ENCODE measurements at regions not wholly inside any gene's neighbourhood (a gene's known extent, or its start where the extent isn't known, plus 50 kb on each side); places are given as distances from the start of the nearest gene placed in this dataset.

DNA sequence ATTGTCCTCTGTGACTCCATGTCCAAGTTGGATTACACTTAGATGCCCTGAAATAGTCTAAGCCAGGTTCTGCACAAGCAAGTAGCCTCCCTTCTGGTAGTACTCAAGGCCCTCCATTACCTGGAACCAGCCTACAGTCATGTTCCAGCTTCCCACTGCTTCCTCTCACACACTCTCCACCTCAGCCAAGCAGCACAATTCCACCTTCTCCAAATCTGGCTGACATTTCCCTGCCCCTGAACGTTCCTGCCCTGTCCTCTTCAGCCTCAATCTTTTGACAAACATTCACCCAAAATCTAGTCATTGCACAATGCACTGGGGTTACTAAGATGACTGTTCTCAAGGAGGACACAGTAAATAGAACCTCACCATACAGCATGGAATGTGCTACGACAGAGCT, 95.3 kb upstream of the KLHL29 start:
- ATAC-seq (no peak), DNase-seq (ENCODE audit: low read depth, low spot score) (no peak)
- TF ChIP-seq POLR2AphosphoS5 (IDR thresholded peaks at IDR 0.05; ENCODE audit: low read depth, low read length) (no peak), ZNF274 (IDR thresholded peaks at IDR 0.05; ENCODE audit: low read depth, low read length) (no peak), ELF1 (IDR thresholded peaks at IDR 0.05; ENCODE audit: borderline replicate concordance, low read depth) (no peak), EZH2 (IDR thresholded peaks at IDR 0.05) (no peak), ZFX (IDR thresholded peaks at IDR 0.05) (no peak), JUND (IDR thresholded peaks at IDR 0.05) (no peak)
- BruUV-seq (replicated peaks) = no TSS peak
- intact Hi-C loops (cut with micrococcal nuclease) = no loop called here
- CTCF ChIA-PET = no interaction called here
- Histone ChIP-seq H3K4me2 (ENCODE audit: low read length) (no peak overlapping the region), H4K20me1 (ENCODE audit: insufficient read depth) (no peaks in the 10 kb centered on the region), H3K9me2 (ENCODE audit: insufficient read depth) (no peaks in the 10 kb centered on the region), H3K9me3 (ENCODE audit: control insufficient read depth in 1 of 2, insufficient read depth in 1 of 2, low read depth in 1 of 2, low read length in 2 of 2) (no peaks in the 10 kb centered on the region), H3K9ac (ENCODE audit: low read length) (no peak overlapping the region), H3K79me2 (ENCODE audit: insufficient read depth, low read length) (no peaks in the 10 kb centered on the region), H3K4me1 (ENCODE audit: control insufficient read depth in 1 of 2, insufficient read depth in 2 of 2, low read length in 2 of 2) (no peaks in the 10 kb centered on the region), H3K27ac (ENCODE audit: low read depth, low read length) (no peak overlapping the region), H3K36me3 (ENCODE audit: control insufficient read depth in 1 of 2, insufficient read depth in 2 of 2, low read length in 2 of 2) (no peaks in the 10 kb centered on the region), H3K4me3 (replicated peaks in 1 of 2; ENCODE audit: low read depth in 1 of 2, low read length in 2 of 2) (no peak overlapping the region), H3K27me3 (ENCODE audit: insufficient read depth, low read length) (peaks cover 61% of the 10 kb centered on the region), H2AFZ (ENCODE audit: low read depth, low read length, poor library complexity, severe bottlenecking) (no peak overlapping the region)
- POLR2A ChIA-PET = no interaction called here
- RAD21 ChIA-PET (ENCODE audit: low non-redundant PET in 1 of 2, low total read pairs in 2 of 2, uncharacterized antibody in 2 of 2, unreplicated experiment in 2 of 2) = no interaction called here

DNA sequence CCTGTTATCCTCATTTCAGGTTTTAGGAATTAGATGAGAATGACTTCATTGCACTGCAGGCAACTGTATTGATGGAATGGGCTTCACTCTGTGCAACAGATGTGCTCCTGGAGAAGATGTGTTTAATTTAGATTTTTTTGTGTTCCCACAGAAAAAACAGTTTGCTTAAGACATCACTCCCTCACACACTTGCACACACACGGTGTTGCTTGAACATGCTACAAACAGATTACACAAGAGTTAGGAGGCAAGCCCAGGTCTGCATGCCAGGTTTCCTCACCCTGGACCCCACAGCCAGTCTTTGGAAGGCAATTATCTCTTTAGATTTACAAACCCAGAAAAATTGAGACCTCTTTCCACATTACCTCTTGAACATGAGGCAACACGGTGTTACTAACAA, 93.7 kb upstream of the KLHL29 start:
- H3K36me3 ChIP-seq (ENCODE audit: control insufficient read depth in 1 of 2, insufficient read depth in 2 of 2, low read length in 2 of 2) = no peaks in the 10 kb centered on the region
- no peak for DNase-seq (ENCODE audit: low read depth, low spot score)
- peaks cover 55% of the 10 kb centered on the region for H3K27me3 ChIP-seq (ENCODE audit: insufficient read depth, low read length)
- intact Hi-C loops (cut with micrococcal nuclease) = no loop called here
- no peak overlapping the region for H3K9ac ChIP-seq (ENCODE audit: low read length)
- H3K4me1 ChIP-seq (ENCODE audit: control insufficient read depth in 1 of 2, insufficient read depth in 2 of 2, low read length in 2 of 2) = no peaks in the 10 kb centered on the region
- H3K9me2 ChIP-seq (ENCODE audit: insufficient read depth) = no peaks in the 10 kb centered on the region
- ChIA-PET RAD21 (ENCODE audit: low non-redundant PET in 1 of 2, low total read pairs in 2 of 2, uncharacterized antibody in 2 of 2, unreplicated experiment in 2 of 2) (no interaction called here), CTCF (no interaction called here), POLR2A (no interaction called here)
- no peaks in the 10 kb centered on the region for H3K9me3 ChIP-seq (ENCODE audit: control insufficient read depth in 1 of 2, insufficient read depth in 1 of 2, low read depth in 1 of 2, low read length in 2 of 2)
- no peak overlapping the region for H3K4me3 ChIP-seq (replicated peaks in 1 of 2; ENCODE audit: low read depth in 1 of 2, low read length in 2 of 2)
- no peaks in the 10 kb centered on the region for H3K79me2 ChIP-seq (ENCODE audit: insufficient read depth, low read length)
- H4K20me1 ChIP-seq (ENCODE audit: insufficient read depth) = no peaks in the 10 kb centered on the region
- no peak for ATAC-seq
- H2AFZ ChIP-seq (ENCODE audit: low read depth, low read length, poor library complexity, severe bottlenecking) = no peak overlapping the region
- H3K4me2 ChIP-seq (ENCODE audit: low read length) = no peak overlapping the region
- H3K27ac ChIP-seq (ENCODE audit: low read depth, low read length) = no peak overlapping the region
- TF ChIP-seq, protein P1, sequence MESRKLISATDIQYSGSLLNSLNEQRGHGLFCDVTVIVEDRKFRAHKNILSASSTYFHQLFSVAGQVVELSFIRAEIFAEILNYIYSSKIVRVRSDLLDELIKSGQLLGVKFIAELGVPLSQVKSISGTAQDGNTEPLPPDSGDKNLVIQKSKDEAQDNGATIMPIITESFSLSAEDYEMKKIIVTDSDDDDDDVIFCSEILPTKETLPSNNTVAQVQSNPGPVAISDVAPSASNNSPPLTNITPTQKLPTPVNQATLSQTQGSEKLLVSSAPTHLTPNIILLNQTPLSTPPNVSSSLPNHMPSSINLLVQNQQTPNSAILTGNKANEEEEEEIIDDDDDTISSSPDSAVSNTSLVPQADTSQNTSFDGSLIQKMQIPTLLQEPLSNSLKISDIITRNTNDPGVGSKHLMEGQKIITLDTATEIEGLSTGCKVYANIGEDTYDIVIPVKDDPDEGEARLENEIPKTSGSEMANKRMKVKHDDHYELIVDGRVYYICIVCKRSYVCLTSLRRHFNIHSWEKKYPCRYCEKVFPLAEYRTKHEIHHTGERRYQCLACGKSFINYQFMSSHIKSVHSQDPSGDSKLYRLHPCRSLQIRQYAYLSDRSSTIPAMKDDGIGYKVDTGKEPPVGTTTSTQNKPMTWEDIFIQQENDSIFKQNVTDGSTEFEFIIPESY (IDR thresholded peaks at IDR 0.05; ENCODE audit: extremely low read depth, insufficient replicate concordance, low read length) = no peak
- no peak for TF ChIP-seq TCF7L2 (IDR thresholded peaks at IDR 0.05; ENCODE audit: borderline replicate concordance, extremely low read depth, insufficient read depth, insufficient read length)
- TF ChIP-seq EZH2phosphoT487 (IDR thresholded peaks at IDR 0.05; ENCODE audit: borderline replicate concordance) = no peak
- no peak for TF ChIP-seq CBX3 (IDR thresholded peaks at IDR 0.05; ENCODE audit: low read depth)
- no peak for TF ChIP-seq EZH2 (IDR thresholded peaks at IDR 0.05)
- TF ChIP-seq RAD21 (IDR thresholded peaks at IDR 0.05; ENCODE audit: low read depth) = no peak
- TF ChIP-seq SIN3A (IDR thresholded peaks at IDR 0.05; ENCODE audit: low read depth) = no peak
- TF ChIP-seq EGR1 (IDR thresholded peaks at IDR 0.05; ENCODE audit: low read depth) = no peak
- TF ChIP-seq YY1 (IDR thresholded peaks at IDR 0.05; ENCODE audit: extremely low read depth, insufficient replicate concordance, low read depth, low read length) = no peak
- TF ChIP-seq, protein P2, sequence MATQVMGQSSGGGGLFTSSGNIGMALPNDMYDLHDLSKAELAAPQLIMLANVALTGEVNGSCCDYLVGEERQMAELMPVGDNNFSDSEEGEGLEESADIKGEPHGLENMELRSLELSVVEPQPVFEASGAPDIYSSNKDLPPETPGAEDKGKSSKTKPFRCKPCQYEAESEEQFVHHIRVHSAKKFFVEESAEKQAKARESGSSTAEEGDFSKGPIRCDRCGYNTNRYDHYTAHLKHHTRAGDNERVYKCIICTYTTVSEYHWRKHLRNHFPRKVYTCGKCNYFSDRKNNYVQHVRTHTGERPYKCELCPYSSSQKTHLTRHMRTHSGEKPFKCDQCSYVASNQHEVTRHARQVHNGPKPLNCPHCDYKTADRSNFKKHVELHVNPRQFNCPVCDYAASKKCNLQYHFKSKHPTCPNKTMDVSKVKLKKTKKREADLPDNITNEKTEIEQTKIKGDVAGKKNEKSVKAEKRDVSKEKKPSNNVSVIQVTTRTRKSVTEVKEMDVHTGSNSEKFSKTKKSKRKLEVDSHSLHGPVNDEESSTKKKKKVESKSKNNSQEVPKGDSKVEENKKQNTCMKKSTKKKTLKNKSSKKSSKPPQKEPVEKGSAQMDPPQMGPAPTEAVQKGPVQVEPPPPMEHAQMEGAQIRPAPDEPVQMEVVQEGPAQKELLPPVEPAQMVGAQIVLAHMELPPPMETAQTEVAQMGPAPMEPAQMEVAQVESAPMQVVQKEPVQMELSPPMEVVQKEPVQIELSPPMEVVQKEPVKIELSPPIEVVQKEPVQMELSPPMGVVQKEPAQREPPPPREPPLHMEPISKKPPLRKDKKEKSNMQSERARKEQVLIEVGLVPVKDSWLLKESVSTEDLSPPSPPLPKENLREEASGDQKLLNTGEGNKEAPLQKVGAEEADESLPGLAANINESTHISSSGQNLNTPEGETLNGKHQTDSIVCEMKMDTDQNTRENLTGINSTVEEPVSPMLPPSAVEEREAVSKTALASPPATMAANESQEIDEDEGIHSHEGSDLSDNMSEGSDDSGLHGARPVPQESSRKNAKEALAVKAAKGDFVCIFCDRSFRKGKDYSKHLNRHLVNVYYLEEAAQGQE (IDR thresholded peaks at IDR 0.05; ENCODE audit: low read depth) = no peak
- TF ChIP-seq ZNF274 (IDR thresholded peaks at IDR 0.05; ENCODE audit: low read depth, low read length) = no peak
- no peak for TF ChIP-seq POLR2AphosphoS5 (IDR thresholded peaks at IDR 0.05; ENCODE audit: low read depth, low read length)
- BruUV-seq (replicated peaks) = no TSS peak
